ENCODE measurements at regions not wholly inside any gene's neighbourhood (a gene's known extent, or its start where the extent isn't known, plus 50 kb on each side); places are given as distances from the start of the nearest gene placed in this dataset.

DNA sequence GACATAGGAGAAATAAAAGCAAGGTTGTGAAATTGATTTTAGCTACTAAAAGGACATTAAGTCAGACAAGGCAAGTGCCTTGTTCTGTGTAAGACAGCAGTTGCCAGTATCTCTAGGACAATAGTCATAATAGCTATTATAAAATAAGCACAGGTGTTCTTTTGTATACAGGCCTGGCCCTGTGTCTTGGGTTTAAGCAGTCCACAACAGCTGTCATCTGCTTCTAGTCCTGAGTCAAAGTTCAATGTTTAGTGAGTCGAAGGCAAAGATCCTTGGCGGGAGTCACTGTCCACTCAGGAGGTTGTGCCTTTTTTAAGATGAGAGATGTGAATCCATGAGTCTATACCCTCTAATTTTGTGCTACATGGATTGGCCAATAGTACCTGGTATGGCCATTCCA is 79.5 kb downstream of the SC5D start:
- TF ChIP-seq CTCF (conservative IDR thresholded peaks at IDR 0.05; ENCODE audit: low read depth, low read length) (no peak), POLR2A (IDR thresholded peaks at IDR 0.05; ENCODE audit: low read depth, low read length) (no peak), SMC3 (IDR thresholded peaks at IDR 0.05; ENCODE audit: low read depth, low read length) (no peak), CEBPB (IDR thresholded peaks at IDR 0.05; ENCODE audit: low read depth, low read length) (no peak), USF2 (IDR thresholded peaks at IDR 0.05; ENCODE audit: low read depth, low read length) (no peak), MAZ (IDR thresholded peaks at IDR 0.05; ENCODE audit: borderline replicate concordance, low read depth, low read length) (no peak), FOS (IDR thresholded peaks at IDR 0.05; ENCODE audit: low read depth, low read length) (no peak), MAFK (IDR thresholded peaks at IDR 0.05; ENCODE audit: low read depth, low read length) (no peak), MXI1 (IDR thresholded peaks at IDR 0.05; ENCODE audit: borderline replicate concordance, low read depth, low read length) (no peak), RFX5 (IDR thresholded peaks at IDR 0.05; ENCODE audit: low read depth, low read length) (no peak), ELK1 (IDR thresholded peaks at IDR 0.05; ENCODE audit: borderline replicate concordance, low read depth, low read length) (no peak), BHLHE40 (IDR thresholded peaks at IDR 0.05; ENCODE audit: low read depth, low read length) (no peak), RCOR1 (IDR thresholded peaks at IDR 0.05; ENCODE audit: insufficient replicate concordance, low read length) (no peak), NFE2L2 (IDR thresholded peaks at IDR 0.05; ENCODE audit: low read depth, low read length) (no peak)
